ENCODE measurements at regions not wholly inside any gene's neighbourhood (a gene's known extent, or its start where the extent isn't known, plus 50 kb on each side); places are given as distances from the start of the nearest gene placed in this dataset.
"Not testable (repeated sequence)": the region's sequence is repeated elsewhere in the genome, so short reads cannot be mapped to it uniquely, and the experiment has no call there.

- no peak for DNase-seq
Measured at GRCh38 chr14:48349689-48350088, 674.3 kb upstream of the MDGA2 start.

- DNase-seq, result no peak
Measured at GRCh38 chr14:48341069-48341468, 665.7 kb upstream of the MDGA2 start.

GRCh38 chr14:48333221-48333920, 658.0 kb upstream of the MDGA2 start:
- no peak for DNase-seq

GRCh38 chr14:48331421-48331820, 656.0 kb upstream of the MDGA2 start:
- DNase-seq, result no peak

GRCh38 chr14:48325486-48325885, 650.1 kb upstream of the MDGA2 start:
- no peak for DNase-seq

- DNase-seq, result no peak
Measured at GRCh38 chr14:48323665-48324064, 648.3 kb upstream of the MDGA2 start.

GRCh38 chr14:48319823-48320222, 644.4 kb upstream of the MDGA2 start:
- DNase-seq, result no peak

GRCh38 chr14:48304729-48305128, 629.3 kb upstream of the MDGA2 start:
- DNase-seq, result no peak

- no peak for DNase-seq
Measured at GRCh38 chr14:48289701-48290100, 614.3 kb upstream of the MDGA2 start.

- not testable (repeated sequence) for DNase-seq
Measured at GRCh38 chr14:48285217-48285616, 609.8 kb upstream of the MDGA2 start.

- no peak for DNase-seq
Measured at GRCh38 chr14:48275301-48275700, 599.9 kb upstream of the MDGA2 start.

GRCh38 chr14:48274826-48275225, 599.4 kb upstream of the MDGA2 start:
- no peak for DNase-seq

GRCh38 chr14:48267926-48268325, 592.5 kb upstream of the MDGA2 start:
- not testable (repeated sequence) for DNase-seq

- not testable (repeated sequence) for DNase-seq
Measured at GRCh38 chr14:48266201-48266600, 590.8 kb upstream of the MDGA2 start.

- DNase-seq, result no peak
Measured at GRCh38 chr14:48261436-48261835, 586.0 kb upstream of the MDGA2 start.

- DNase-seq, result not testable (repeated sequence)
Measured at GRCh38 chr14:48260394-48261295, 585.2 kb upstream of the MDGA2 start.

GRCh38 chr14:48259876-48260275, 584.5 kb upstream of the MDGA2 start:
- DNase-seq, result not testable (repeated sequence)

GRCh38 chr14:48259232-48259631, 583.8 kb upstream of the MDGA2 start:
- not testable (repeated sequence) for DNase-seq

- DNase-seq, result not testable (repeated sequence)
Measured at GRCh38 chr14:48258703-48259102, 583.3 kb upstream of the MDGA2 start.

GRCh38 chr14:48253020-48253419, 577.6 kb upstream of the MDGA2 start:
- no peak for DNase-seq

- DNase-seq, result peak; percentile 4
Measured at GRCh38 chr14:48251290-48251689, 575.9 kb upstream of the MDGA2 start.

- DNase-seq, result no peak
Measured at GRCh38 chr14:48250575-48250974, 575.2 kb upstream of the MDGA2 start.

GRCh38 chr14:48247977-48248376, 572.6 kb upstream of the MDGA2 start:
- no peak for DNase-seq

GRCh38 chr14:48243900-48244299, 568.5 kb upstream of the MDGA2 start:
- DNase-seq, result no peak

All from DMS153 (cell line).